GM18909 (cell line): ENCODE measurements at regions not wholly inside any gene's neighbourhood (a gene's known extent, or its start where the extent isn't known, plus 50 kb on each side); places are given as distances from the start of the nearest gene placed in this dataset.
A peak's percentile ranks its signal among the peaks of the same experiment; 100 is the strongest.
"Not testable (repeated sequence)": the region's sequence is repeated elsewhere in the genome, so short reads cannot be mapped to it uniquely, and the experiment has no call there.

ENCODE experiments used
- ATAC-seq: cut with Tn5 transposase; IDR thresholded peaks from one replicate; pipeline ENCODE4 v1.9.1; 2021; ENCODE audit warnings: mild to moderate bottlenecking; ENCODE audit not compliant: unreplicated experiment, poor library complexity

DNA sequence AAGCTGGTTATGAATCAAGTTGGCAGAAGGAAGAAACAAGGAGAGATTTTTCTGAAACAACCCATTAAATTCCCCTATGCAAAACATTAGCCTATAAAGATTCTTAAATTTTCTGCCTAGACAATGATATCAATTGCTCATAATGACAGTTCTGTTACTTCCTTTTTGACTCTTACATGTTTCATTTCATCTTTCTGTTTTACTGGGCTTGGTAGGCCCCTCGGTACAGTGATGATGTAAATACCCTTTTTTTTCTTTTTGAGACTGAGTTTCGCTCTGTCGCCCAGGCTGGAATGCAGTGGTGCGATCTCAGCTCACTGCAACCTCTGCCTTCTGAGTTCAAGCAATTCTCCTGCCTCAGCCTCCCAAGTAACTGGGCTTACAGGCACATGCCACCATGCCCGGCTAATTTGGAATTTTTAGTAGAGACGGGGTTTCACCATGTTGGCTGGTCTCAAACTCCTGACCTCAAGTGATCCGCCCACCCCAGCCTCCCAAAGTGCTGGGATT is 83.4 kb upstream of the C7orf33 start:
- peak; percentile 98 for ATAC-seq

- ATAC-seq, result no peak
These were observed 82.8 kb upstream of the C7orf33 start for GRCh38 chr7:148507787-148508186.

- ATAC-seq, result no peak
These were observed 76.3 kb upstream of the C7orf33 start for GRCh38 chr7:148514236-148514635.

DNA sequence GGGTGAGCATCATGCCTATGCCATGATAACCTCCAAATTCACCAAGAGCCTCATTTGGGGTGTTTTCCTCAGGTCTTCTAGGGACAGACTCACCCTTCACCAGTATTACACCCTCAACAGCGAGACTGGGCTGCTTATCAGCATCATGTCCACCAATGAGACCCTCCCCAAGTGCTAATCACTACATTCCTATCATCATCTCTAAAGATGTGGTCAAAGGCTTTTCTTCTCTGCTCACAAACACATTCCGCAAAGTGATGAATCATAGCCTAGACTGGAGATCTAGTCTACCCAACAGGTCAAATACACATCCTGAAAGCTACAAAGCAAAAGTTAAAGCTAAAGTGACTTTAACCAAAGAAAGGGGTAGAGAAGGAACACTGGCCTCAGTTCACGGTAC is 75.3 kb upstream of the C7orf33 start:
- no peak for ATAC-seq

- no peak for ATAC-seq
These were observed 74.6 kb upstream of the C7orf33 start for GRCh38 chr7:148515728-148516695.

- ATAC-seq, result not testable (repeated sequence)
These were observed 71.2 kb upstream of the C7orf33 start for GRCh38 chr7:148519386-148519785.

DNA sequence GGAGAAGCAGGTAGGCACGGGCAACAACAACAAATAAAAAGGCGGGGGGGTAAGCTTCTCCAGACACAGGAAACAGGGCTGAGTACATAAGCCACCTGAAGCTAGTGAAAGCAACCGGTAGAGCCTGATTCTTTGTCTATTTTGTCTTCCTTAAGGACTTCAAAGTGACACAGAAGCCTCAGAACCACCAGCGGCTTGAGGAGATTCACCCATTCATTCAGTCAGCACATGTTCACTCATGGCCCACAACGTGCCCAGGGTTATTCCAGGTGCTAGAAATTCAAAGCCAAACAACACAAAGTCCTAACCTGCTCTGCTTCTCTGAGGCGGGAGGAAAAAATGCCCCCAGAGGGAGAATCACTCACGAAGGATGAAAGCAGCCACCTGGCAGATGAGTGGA is 69.3 kb upstream of the C7orf33 start:
- ATAC-seq, result no peak

GRCh38 chr7:148523550-148523949 is 67.0 kb upstream of the C7orf33 start:
- ATAC-seq, result no peak

DNA sequence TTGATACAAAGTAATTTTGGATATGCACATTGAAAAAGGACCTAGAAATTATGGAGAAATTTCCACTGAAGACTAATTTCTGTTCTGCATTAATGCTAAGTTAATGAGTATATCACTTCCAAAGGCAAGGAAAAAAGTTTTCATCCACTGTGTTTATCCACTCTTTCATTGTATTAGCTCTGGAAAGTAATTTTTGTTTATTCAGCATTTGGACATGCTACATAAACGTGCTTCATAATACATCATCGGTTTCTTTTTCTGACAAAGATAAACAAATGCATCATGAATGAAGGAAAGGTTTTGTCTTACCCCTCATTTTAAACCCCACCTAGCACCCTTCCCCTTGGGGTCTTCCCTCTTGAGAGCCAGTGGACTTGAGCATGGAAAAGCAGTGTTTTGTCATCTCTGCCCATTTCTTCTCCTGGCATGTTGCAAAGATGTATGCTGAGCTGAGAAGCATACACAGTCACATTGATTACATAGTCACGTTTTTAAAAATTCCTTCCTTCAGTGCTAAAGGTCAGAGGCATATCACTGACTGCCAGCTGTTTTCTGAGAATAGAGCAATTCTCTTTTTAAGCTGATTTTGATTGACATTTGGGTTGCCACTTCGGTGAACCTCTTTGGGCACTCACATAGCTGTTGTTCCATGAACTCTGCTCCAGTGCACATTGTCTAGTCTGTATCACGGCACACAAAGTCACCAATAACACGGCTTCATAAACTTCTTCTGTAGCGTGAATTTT is 65.9 kb upstream of the C7orf33 start:
- ATAC-seq, result no peak

GRCh38 chr7:148527717-148528168 is 62.8 kb upstream of the C7orf33 start:
- ATAC-seq, result peak; percentile 100

DNA sequence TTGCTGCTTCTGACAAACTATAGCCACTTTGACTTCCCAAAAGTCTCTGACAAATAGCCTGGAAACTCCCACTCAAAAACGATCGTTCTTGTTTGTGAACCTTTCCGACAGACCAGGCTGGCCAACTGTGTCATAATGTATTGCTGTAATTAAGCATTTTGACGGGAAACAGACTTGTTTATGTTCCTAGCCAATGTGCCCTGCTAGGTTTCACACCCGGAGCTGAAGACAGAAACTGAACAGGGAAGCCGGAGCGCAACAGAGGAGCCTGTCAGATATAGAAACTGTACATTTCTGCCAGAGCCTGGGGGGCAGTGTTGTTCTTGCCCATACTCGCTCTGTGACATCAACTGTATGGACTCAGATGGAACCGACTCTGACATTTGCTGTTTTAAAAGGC is 55.3 kb upstream of the C7orf33 start:
- peak; percentile 63 for ATAC-seq

DNA sequence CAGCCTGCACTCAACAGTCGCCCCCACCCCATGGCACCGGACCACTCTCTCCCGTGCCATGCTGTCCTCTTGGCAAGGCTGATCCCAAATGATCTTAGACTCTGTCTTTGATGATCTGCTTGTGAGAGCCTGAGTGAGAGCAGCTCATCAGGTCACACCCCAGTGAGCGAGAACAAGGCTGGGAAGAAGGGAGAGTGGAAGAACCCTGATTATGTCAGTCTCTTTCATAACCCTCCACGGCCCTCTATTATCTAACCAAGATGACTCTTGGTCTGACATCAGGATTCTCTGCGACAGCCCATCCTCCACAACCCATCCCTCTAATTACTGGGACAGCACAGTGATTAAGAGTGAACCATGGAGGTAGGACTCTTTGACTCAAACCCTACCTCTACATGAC is 53.1 kb upstream of the C7orf33 start:
- no peak for ATAC-seq

DNA sequence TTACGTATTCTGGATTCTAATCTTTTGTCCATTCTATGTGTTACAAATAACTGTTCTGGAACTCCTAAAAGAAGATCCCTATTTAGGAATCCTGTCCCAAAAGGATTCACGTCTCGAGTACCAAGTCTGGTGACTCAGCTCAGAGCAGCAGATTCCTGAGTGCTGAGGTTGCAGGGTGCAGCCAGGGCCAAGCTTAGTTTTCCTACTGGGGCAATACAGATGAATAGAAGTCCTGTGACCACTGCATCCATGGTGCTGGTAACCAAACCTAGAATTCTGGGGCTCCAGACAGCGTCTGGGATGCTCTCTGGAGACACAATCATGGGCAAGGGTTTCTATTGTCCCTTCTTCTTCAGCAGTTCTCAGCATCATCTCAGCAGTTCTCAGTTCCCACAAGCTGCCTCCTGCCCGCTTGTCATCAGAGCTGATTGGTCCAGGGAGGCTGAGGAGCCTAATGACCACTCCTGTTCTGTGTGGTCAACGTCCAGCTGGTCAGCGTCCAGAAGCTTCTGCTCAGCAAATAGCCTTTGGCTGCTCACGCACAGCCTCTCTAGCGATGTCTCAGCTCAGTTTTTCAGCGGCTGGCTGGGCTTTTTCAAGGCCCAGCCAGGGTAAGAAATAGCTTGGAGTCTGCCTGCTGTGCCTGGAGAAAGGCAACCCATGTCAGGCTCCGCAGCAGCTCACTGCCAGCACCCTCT is 50.4 kb upstream of the C7orf33 start:
- ATAC-seq, result no peak
